Activated naive CD4-positive, alpha-beta T cell treated with anti-CD3 and anti-CD28 coated beads, Interleukin-2, amount 50 U/mL, for 72 hours (primary cell): ENCODE measurements at regions not wholly inside any gene's neighbourhood (a gene's known extent, or its start where the extent isn't known, plus 50 kb on each side); places are given as distances from the start of the nearest gene placed in this dataset.
"Not testable (repeated sequence)": the region's sequence is repeated elsewhere in the genome, so short reads cannot be mapped to it uniquely, and the experiment has no call there.

Experiments
- ATAC-seq, 2 donors: fragments of 150-1000 bp; cut with Tn5 transposase; 2 replicates each; pipeline ENCODE4 v1.10.0; 2021; ENCODE audit warnings: mild to moderate bottlenecking in 2 of 2, moderate library complexity in 2 of 2
- DNase-seq, 2 donors: peaks; one replicate each; pipeline ENCODE4 v3.0.0; 2021 to 2022; ENCODE audit warnings: low spot score in 2 of 2
- H3K27ac Mint-ChIP-seq, 2 donors: one replicate each; pipeline ENCODE4 v1.8.0; 2022; ENCODE audit warnings: mild to moderate bottlenecking in 2 of 2, mixed read lengths in 2 of 2
- H3K36me3 Mint-ChIP-seq, 2 donors: one replicate each; pipeline ENCODE4 v1.8.0; 2022; ENCODE audit warnings: mixed read lengths in 2 of 2
- H3K9me3 Mint-ChIP-seq, 2 donors: one replicate each; pipeline ENCODE4 v1.8.0; 2022; ENCODE audit warnings: mixed read lengths in 2 of 2

DNA sequence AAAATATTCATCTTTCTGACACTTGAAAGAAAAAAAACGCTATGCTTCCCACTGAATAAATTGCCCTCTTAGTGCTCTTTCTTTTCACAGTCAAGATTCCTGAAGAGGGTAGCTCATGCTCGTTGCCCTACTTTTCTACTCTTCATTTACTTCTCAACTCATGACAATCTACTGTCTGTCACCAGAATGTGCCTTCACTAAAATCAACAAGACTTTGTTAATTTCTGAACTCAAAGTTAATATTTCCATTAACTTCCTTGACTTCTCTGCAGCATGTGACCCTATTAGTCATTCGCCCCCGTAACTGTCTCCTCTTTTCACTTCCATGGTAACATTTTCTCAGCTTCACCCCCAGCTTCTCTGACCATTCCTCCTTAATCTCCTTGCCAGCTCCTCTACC lies 98.9 kb upstream of the MAPRE2 start:
- Mint-ChIP-seq H3K9me3 (no peaks in the 10 kb centered on the region), H3K36me3 (no peaks in the 10 kb centered on the region), H3K27ac (no peak overlapping the region)
- DNase-seq (no peak), ATAC-seq (no peak)

DNA sequence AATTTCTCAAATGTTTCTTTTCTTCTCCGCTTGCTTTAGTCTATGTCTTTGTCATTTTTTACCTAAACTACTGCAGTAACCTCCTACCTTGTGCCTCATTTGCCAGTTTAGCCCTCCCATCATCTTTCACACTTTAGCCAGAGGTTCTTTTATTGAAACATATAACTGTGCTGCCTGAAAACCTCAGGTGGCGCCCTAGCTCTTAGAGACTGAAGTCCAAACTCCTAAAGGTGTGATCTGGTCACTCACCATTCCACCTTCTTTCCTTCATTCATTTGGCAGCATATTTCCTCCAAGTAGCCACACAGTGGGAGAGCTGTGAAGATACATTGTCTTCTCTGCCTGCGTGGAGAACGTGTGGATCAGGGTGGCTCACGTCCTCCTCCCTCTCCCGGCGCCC lies 98.2 kb upstream of the MAPRE2 start:
- no peaks in the 10 kb centered on the region for H3K36me3 Mint-ChIP-seq
- ATAC-seq (no peak), DNase-seq (no peak)
- H3K27ac Mint-ChIP-seq = no peak overlapping the region
- no peaks in the 10 kb centered on the region for H3K9me3 Mint-ChIP-seq

DNA sequence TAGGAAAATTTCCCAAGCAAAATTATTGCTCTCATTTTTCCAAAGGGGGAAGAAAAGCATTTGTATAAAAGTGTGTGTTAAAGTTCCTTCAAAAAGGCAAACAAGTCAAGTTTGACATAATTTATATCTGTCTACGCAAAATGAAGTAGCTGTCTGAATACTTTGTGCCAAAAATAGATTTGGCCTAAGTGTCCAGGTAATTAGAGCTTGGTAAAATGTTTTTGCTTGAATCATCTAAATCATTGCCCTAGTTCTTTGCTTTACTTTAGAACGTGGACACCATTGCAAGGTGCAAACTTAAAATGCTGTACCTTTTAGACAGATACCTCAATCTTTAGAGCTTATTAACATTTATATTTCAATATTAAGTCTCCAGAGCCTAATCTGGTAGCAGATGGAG lies 97.6 kb upstream of the MAPRE2 start:
- Mint-ChIP-seq H3K27ac (no peak overlapping the region), H3K9me3 (no peaks in the 10 kb centered on the region), H3K36me3 (no peaks in the 10 kb centered on the region)
- no peak for DNase-seq
- ATAC-seq = no peak

DNA sequence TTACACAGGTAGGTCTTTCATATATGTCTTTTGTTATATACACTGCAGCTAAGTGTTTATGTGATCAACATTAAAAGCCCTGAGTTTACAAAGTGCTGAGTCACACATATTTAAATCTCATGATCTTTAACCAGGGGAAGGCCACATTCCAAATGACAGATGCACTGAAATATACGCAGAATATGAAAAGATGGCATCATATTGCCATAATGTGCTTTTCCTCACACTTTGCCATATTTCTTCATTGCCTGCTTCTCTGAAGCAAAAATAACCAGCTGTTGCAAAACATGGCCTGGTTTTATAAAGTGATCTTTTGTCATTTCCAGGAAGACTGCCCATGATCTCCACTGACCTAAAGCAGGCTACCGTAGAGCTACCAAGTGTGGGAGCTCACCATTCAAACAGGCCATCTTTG lies 93.5 kb upstream of the MAPRE2 start:
- ATAC-seq = no peak

DNA sequence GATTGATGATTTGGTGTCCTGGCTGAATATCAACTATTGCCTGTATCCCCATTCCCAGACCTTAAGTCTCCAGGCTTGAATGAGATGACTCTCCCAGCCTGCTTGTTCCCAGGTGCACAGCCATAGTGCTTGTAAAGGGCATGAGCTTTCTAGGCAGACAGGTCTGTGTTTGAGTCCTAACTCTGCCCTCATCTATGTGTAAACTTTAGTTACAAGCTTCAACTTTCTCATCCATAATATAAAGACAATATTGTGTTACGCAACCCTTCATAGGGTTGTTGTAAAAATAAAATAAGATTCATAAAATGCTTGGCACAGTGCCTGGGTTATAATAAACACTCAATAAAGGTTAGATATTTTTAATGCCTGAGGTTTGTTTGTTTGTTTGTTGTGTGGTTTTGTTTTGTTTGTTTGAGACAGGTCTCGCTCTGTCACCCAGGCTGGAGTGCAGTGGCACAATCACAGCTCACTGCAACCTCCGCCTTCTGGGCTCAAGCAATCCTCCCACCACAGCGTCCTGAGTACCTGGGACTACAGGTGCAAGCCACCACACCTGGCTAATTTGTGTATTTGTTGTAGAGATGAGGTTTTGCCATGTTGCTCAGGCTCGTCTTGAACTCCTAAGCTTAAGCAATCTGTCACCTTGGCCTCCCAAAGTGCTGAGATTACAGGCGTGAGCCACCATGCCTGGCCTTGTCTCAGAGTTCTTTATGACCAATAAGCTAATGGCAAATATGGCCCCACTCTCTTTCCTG lies 89.4 kb upstream of the MAPRE2 start:
- Mint-ChIP-seq H3K36me3 (peaks cover 4 to 6% of the 10 kb centered on the region in 2 donors), H3K27ac (no peak overlapping the region), H3K9me3 (peaks cover 4 to 5% of the 10 kb centered on the region in 2 donors)
- DNase-seq = no peak
- no peak for ATAC-seq

More for the DNA sequence above, 93.5 kb upstream of the MAPRE2 start:
- DNase-seq = no peak
- Mint-ChIP-seq H3K27ac (no peak overlapping the region), H3K36me3 (no peaks in the 10 kb centered on the region), H3K9me3 (no peaks in the 10 kb centered on the region)

DNA sequence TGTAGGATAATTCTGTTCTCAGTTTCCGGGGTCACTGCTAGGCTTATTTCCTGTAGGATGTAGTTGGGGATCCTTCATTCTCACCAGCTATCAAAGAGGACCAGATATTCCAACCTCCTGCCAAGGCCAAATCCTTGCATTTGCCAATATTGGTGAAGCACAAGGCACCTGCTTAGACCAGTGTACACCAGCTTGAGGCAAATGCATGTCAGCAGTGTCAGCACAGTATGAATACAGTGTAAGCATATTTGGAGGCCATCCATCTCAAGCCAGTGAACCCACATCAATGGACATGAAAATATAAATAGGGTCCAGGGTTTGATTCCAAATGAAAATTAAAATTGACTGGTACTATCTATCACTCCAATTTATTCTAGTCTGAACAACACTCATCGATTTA lies 88.0 kb upstream of the MAPRE2 start:
- Mint-ChIP-seq H3K9me3 (peaks cover 4 to 5% of the 10 kb centered on the region in 2 donors), H3K36me3 (peaks cover 4 to 6% of the 10 kb centered on the region in 2 donors), H3K27ac (no peak overlapping the region)
- ATAC-seq (no peak), DNase-seq (no peak)

DNA sequence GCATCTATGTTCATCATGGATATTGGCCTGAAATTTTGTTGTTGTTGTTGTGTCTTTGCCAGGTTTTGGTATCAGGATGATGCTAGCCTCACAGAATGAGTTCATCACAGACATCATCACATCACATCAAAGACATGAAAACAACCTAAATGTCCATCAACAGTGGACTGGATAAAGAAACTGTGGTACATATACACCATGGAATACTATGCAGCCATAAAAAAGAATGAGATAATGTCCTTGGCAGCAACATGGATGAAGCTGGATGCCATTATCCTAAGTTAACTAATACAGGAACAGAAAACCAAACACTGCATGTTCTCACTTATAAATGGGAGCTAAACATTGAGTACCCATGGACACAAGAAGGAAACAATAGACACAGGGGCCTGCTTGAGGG lies 85.7 kb upstream of the MAPRE2 start:
- H3K27ac Mint-ChIP-seq, DNase-seq, ATAC-seq, H3K9me3 Mint-ChIP-seq, H3K36me3 Mint-ChIP-seq: not testable (repeated sequence)

DNA sequence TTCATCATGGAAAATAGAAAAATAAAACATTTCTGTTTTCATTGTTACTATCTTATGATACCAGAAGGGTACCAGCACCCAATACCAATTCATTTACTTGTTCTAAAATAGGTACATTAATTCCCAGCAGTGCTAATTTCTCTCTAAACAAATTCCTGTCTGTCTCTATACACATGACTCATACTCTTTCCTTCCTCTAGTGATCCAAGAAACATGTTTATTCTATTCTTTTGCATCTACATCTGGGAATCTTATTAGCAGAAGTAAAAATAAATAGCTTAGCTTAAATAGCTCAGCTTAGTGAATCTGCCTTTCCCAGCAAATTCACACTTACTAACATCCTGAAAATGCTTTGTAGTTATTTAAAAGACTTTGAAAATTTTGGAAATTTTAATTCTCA lies 84.5 kb upstream of the MAPRE2 start:
- DNase-seq (no peak), ATAC-seq (no peak)
- peaks cover 4 to 6% of the 10 kb centered on the region in 2 donors for H3K36me3 Mint-ChIP-seq
- H3K9me3 Mint-ChIP-seq = peaks cover 4 to 5% of the 10 kb centered on the region in 2 donors
- no peak overlapping the region for H3K27ac Mint-ChIP-seq

DNA sequence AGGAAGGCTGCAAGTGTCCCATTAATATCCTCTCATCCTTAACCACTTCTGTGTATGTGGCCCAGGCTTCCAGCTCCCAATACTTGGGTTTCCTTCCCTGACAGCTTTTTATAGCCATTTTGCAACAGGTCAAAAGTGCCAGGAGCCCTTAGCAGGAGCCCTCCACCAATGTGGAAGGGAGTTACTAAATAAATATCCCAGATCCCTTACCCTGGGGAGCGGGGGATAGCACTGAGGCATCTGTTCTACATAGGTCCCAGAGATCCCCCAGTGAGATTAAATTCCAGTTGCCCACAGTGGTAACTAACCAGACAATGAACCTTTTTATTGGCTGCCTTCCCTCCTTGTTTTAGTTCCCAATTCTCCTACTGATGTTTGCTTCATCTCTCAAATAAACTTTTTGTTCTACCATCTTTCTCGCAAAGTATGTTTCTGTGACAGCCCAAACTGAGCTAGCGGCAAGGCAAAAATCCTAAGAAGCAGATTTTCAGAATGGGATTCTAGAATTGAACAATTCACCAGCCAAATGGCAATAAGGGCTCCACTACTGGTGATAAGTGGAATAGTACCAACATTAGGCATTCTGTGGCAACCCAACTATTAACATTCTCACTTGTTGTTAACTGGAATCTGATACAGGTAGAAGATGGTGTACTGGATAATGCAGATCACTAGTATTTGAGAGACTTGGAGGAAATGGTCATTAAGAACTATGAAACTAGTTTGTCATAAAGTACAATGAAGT lies 83.9 kb upstream of the MAPRE2 start:
- H3K27ac Mint-ChIP-seq = no peak overlapping the region
- no peak for ATAC-seq
- H3K9me3 Mint-ChIP-seq = peaks cover 4 to 5% of the 10 kb centered on the region in 2 donors
- H3K36me3 Mint-ChIP-seq = peaks cover 4 to 6% of the 10 kb centered on the region in 2 donors
- no peak for DNase-seq

DNA sequence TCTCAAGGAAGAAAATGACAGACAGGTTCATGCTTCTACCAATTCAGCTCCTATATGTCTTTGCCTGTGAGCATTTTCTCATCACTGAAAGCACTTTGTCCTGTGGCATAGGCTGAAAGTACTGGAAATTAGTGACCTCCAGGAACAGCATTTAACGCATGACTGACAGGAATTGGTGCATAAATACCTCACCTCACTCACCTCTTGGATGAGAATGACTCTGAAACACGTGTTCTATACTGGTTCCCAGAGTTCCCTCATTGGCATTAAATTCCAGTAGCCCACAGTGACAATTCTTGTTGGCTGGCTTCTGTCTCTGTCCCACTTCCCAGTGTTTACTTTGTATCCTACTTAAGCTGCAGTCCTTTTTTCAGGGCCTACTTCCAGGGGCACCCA lies 83.4 kb upstream of the MAPRE2 start:
- DNase-seq (no peak), ATAC-seq (no peak)
- Mint-ChIP-seq H3K9me3 (peaks cover 4 to 5% of the 10 kb centered on the region in 2 donors), H3K27ac (no peak overlapping the region), H3K36me3 (peaks cover 4 to 6% of the 10 kb centered on the region in 2 donors)

DNA sequence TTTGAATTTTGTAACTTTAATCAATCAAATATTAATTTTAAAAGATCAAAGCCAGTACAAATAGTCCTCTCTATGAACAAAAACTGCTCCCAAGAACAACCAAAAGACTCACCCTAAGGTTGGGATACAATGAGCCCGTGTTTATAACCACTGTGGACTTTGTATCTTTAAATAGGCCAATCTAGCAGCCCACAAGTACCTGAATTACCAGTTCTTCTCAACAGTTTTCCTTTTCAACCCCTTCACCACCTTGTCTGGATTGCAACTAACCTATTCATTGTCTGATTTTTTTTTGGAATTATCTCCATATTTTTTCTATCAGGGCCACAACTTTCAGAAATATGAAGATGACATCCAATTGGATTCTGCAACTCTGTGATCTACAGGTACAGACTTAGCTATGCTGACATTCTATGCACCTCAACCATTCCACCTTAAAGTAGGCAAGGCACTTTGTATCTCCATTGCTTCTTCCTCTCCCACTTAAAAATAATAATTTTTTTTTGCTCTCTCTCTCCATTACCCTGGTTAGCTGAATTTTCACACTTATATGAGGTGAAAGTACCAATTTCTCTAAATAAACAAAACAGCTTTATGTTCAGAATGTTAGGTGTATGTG lies 81.9 kb upstream of the MAPRE2 start:
- ATAC-seq (no peak), DNase-seq (no peak)
- Mint-ChIP-seq H3K27ac (no peak overlapping the region), H3K36me3 (peaks cover 4 to 6% of the 10 kb centered on the region in 2 donors), H3K9me3 (peaks cover 4 to 5% of the 10 kb centered on the region in 2 donors)

DNA sequence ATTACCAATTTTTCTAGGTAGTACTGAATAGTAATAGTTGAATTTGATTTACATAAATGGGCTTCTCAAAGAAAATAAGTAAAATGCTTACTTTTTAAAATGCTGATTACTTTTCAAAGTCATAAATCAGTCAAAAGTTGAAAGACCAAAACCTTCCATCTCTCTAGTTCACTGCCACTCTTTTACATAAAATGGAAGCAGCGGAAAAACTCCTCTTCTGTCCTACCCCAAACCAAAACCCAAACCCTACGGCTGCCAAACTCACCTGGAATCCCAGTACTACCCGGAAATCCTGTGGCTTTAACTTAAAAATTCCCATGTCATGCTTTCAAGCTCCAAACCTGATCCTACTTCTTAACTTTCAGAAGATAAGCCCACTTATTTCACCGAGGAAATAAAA lies 81.2 kb upstream of the MAPRE2 start:
- Mint-ChIP-seq H3K9me3 (peaks cover 4 to 5% of the 10 kb centered on the region in 2 donors), H3K36me3 (peaks cover 4 to 6% of the 10 kb centered on the region in 2 donors), H3K27ac (no peak overlapping the region)
- DNase-seq (no peak), ATAC-seq (no peak)

DNA sequence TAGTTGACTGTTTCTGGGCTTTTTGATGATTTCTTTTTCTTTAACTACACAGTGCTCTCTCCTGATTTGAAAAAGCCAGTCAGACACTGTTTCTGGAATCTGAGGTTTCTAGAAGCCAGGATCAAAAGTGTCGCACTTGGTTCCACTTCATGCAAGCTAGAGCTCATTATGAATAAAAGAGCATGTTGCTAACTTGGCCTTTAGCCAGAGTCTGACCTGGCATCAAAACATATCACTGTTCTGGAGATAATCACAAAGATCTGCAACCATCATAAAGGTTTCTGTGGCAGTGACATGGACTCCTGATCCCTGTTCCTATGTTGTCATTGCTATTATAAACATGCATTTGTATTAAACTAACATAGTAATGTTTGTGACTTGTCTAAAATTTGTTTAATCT lies 76.1 kb upstream of the MAPRE2 start:
- DNase-seq = no peak
- no peak for ATAC-seq
- Mint-ChIP-seq H3K9me3 (no peaks in the 10 kb centered on the region), H3K36me3 (no peaks in the 10 kb centered on the region), H3K27ac (no peak overlapping the region)

DNA sequence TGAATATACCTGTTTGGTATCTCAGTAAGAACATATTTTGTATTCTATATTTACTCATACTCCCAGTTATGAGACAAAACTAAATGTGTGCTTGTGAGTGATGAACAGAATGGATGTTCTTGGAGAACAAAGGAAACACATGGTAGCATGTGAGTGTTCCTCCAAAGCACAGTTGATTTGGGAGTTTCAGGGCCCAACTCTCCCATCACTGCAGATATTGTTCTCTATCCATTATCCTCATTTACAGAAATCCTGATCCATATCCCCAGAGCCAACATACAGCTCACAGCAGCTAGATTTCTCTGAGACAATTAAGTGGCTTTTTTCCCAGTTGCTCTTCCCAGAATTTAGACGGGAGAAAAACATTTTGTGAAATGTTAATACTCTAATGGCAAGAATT lies 75.6 kb upstream of the MAPRE2 start:
- ATAC-seq (no peak), DNase-seq (no peak)
- Mint-ChIP-seq H3K36me3 (no peaks in the 10 kb centered on the region), H3K27ac (no peak overlapping the region), H3K9me3 (no peaks in the 10 kb centered on the region)

DNA sequence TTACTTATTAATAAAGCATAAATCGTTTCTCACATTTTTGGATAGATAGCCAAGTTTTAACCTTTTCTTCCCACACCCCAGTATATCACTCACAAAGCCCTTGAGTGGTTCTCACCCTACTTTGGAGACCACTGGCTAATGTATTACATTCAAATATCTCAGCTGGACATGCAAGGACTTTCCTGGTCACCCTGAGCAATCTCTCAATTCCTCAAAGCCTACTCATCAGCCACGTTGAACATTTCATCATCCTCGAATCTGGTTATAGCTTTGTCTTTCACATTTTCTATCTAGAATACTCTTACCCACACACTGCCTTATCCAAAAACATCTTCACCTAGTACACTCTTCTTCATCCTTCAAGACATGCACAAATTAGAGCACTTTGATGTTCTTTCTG lies 71.1 kb upstream of the MAPRE2 start:
- Mint-ChIP-seq H3K36me3 (peaks cover 0 to 7% of the 10 kb centered on the region in 2 donors), H3K9me3 (no peaks in the 10 kb centered on the region), H3K27ac (no peak overlapping the region)
- no peak for DNase-seq
- ATAC-seq = no peak

DNA sequence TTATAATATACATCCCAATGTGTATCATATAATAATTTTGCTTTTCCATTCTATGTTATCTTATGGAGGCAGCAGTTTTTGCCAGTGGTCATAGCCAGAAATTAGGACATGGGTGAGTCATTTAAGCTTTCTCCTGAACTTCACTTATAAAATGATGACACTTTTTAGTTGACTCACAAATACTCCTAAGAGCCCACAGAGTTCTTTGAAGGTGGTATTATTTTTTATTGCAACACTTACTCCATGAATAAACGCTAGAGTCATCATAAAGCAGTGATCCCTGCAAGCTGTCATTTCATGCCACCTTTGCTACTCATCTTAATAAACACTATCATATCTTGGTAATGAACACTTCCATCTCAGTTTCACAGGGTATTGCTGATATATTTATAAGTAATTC lies 69.9 kb upstream of the MAPRE2 start:
- peaks cover 0 to 7% of the 10 kb centered on the region in 2 donors for H3K36me3 Mint-ChIP-seq

DNA sequence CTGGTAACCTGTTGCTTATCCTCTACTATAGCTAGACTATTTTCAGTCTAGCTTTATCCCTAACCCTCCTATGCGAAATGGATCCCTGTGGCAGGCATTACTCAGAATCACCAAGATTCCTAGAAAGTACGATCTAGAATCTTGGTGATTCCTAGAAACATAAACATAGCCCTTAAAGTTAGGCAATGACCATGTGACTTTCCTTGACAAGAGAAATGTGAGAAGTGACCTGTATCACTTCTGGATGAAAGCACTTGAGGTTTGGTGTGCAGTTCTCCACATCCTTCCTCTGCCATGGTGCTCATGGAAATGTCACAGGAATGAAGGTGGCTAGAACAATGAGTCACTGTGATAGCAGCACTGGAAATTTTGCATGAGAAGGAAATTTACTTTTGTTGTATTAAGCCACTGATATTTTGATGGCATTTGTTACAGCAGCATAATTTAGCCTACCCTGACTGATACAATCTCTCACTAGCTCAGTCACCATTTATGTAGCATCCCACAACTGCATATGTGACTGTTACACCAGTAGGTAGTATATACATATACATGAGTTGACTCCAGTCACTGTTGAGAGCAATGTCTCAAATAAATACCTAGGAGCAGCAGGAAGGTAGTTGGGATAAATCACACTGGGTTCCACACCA lies 68.3 kb upstream of the MAPRE2 start:
- Mint-ChIP-seq H3K9me3 (no peaks in the 10 kb centered on the region), H3K27ac (no peak overlapping the region), H3K36me3 (peaks cover 0 to 7% of the 10 kb centered on the region in 2 donors)
- ATAC-seq (peak in 1 of 2 donors; percentile 51), DNase-seq (no peak)

More for the DNA sequence above, 69.9 kb upstream of the MAPRE2 start:
- no peaks in the 10 kb centered on the region for H3K9me3 Mint-ChIP-seq
- peak in 1 of 2 donors; percentile 67 for ATAC-seq
- DNase-seq = no peak
- no peak overlapping the region for H3K27ac Mint-ChIP-seq
